HCEC 1CT (cell line): ENCODE measurements at regions not wholly inside any gene's neighbourhood (a gene's known extent, or its start where the extent isn't known, plus 50 kb on each side); places are given as distances from the start of the nearest gene placed in this dataset.

Experiments
- DNase-seq: peaks from one replicate; pipeline ENCODE4 v3.0.0-alpha.2; 2017

GRCh38 chr10:9615189-9615588, 1402.5 kb upstream of the CELF2 start:
- no peak for DNase-seq

GRCh38 chr10:9621216-9621615, 1396.5 kb upstream of the CELF2 start:
- peak; percentile 22 for DNase-seq

DNA sequence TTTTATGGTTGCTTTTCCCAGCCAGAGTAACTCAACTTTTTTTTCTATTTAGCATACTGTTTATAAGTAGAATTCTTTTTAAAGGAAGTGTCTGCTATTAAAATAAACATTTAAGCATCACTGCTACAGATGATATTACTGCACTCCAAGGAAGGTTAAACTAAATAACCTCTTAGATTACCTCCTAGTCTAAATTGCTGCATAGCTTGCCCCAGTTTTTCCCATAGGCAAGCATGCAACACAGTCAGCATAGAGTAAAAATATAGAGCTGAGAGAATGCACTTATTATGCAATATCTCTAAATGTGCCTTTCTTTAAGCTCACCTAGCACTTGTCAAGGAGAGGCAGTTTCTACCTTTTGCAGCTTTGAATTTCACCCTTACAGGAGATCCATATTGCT, 1392.4 kb upstream of the CELF2 start:
- DNase-seq = peak; percentile 33

DNA sequence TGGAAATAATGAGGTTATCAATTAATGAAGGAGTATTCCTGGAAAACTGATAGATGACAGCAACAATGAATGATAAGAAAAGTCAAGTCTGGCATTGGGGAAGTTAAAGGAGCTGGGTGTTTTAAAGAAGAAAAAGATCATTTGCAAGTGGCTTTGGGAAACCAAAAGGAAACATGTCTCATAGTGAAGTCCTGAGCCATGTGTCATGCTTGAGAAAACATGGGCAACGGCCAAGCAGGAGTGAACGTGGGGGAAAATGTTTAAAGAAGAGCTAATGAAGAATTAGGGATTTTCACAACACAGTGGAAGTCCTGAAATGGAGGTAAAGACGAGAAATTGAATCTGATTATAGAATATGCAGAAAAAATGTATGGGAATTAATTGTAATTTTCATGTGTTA, 1383.2 kb upstream of the CELF2 start:
- DNase-seq = peak; percentile 56

GRCh38 chr10:9635691-9636090, 1382.0 kb upstream of the CELF2 start:
- peak; percentile 57 for DNase-seq

GRCh38 chr10:9636216-9636615, 1381.5 kb upstream of the CELF2 start:
- no peak for DNase-seq

GRCh38 chr10:9643782-9644181, 1373.9 kb upstream of the CELF2 start:
- DNase-seq = no peak

GRCh38 chr10:9645404-9645803, 1372.3 kb upstream of the CELF2 start:
- DNase-seq = no peak

DNA sequence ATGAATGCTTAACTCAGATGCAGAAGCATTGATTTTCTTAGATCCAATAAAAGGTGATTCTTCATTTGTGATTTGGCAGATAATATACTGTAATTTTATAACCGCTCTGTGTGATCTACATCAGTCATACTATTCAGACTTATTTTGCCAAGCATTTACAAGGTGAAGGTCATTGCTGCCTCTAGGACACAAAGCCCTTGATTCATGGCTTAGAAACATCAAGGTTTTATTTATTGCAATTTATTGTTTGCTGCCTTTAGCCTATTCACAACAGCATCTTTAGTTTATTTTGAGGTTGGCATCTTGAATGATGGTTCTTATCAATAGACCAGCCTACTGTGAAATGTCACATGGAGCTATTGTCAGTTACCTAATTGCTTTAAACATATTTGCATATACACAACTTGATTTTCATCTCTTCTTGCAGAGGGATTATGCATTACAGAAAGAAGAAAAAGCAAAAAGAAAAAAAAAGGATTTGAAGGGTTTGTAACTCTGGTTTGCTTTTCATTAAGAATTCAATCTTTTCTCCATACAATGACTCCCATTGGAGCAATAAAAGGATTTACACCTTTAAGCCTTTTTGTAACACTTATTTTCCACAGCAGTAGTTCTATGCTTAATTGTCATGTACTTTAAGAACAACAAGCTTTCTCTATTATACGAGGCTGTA, 1371.6 kb upstream of the CELF2 start:
- no peak for DNase-seq

GRCh38 chr10:9654261-9654660, 1363.4 kb upstream of the CELF2 start:
- no peak for DNase-seq

DNA sequence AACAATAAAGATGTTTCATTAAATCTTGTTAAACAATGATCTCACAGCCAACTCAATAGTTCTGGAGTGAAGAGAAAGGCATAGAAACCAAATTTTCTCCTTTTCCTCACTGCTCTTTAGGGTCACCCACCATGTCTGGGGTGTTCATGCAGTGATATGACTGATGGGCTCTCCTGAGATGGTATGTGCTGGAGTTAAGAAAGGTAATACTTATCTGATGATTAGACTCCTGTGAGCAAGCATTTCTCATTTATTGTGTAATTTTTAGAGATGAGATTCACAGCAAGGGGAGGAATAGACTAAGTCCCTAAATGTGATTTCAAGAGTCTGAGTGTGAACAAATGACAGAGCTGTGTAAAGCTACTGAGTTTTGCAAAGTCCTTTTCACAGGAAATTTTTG, 1361.3 kb upstream of the CELF2 start:
- DNase-seq = no peak

DNA sequence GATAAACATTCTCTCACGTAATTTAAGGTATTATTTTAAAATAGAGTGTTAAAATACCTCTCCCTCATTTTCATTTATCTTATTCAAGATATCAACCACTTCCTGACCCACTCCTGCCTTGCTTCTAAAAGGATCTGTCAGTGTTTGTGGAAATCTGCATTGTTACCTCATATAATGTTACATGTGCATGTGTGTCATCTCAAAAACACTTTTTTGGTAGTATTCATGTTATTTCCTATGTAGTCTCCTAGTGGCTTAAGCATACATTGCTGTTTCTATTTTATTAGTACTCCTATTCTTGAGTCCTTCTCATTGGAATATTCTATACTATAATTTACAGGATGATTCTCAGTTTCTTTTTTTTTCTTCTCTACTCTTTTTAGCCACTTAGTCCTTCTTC, 1360.7 kb upstream of the CELF2 start:
- DNase-seq = no peak

DNA sequence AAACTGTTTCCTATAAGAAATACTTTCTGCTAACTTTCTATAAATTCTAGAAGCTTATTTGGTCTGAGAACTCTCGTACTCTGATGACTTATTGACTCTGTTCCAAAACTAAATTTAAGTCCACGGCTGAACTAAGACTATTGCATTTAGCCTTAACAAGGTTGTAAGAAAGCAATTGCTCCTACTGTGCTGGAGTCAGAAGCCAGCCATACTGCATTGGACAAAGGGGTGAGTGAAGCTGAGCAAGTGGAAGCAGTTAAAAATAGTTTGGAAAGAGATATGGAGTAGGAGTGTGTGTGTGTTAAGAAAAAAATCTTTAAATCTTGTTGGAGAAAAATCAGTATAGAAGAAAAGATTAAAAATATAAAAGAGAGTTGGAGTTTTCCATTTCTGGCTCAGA, 1360.1 kb upstream of the CELF2 start:
- DNase-seq = no peak

GRCh38 chr10:9668411-9668810, 1349.3 kb upstream of the CELF2 start:
- DNase-seq = no peak

GRCh38 chr10:9670911-9671310, 1346.8 kb upstream of the CELF2 start:
- no peak for DNase-seq

DNA sequence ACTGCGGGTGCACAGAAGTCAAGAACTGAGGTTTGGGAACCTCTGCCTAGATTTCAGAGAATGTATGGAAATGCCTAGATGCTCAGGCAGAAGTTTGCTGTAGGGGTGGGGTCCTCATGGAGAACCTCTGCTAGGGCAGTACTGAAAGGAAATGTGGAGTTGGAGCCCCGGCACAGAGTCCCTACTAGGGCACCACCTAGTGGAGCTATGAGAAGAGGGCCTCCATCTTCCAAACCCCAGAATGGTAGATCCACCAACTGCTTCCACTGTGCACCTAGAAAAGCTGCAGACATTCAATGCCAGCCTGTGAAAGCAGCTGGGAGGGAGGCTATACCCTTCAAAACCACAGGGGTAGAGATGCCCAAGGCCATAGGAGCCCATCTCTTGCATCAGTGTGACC, 1336.0 kb upstream of the CELF2 start:
- DNase-seq = no peak

DNA sequence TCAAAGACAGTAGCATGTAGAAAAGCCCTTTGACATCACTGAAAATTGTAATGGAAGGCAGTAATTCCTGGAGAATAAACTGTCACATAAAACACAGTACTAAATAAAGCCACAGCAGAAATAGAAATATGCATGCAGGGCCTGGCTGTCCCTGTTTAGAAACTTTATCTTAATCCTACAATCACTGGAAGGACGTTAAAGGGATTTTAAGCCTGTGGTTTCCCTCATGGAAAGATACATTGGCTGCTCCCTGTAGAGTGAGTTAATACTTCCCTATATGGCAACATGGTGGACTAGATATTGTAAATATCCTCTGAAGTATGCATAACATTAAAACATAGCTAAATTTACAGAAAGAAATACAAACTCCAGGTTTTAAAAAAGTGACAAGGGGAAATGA, 1334.9 kb upstream of the CELF2 start:
- no peak for DNase-seq

- DNase-seq = no peak
These were observed 1333.5 kb upstream of the CELF2 start for GRCh38 chr10:9684186-9684585.

GRCh38 chr10:9685596-9685995, 1332.1 kb upstream of the CELF2 start:
- no peak for DNase-seq

GRCh38 chr10:9688711-9689110, 1329.0 kb upstream of the CELF2 start:
- DNase-seq = no peak

DNA sequence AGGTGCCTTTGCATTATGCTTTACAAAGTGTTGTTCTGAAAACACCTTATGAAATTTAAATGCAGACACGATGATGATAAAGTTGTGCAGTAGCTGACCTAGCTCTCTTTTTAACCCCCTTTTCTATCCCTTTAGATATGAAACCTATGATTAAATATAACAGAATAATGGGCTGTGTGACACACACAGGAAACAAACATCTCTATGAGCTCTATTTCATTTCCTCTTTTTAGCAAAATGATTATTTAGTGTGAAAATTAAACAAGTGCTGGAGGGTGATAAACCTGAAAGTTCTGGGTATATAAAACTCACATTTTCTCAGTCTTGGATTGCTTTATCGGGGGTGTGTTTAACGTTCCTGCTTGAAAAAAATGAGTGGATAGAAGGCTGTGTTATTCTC, 1310.5 kb upstream of the CELF2 start:
- DNase-seq = no peak

DNA sequence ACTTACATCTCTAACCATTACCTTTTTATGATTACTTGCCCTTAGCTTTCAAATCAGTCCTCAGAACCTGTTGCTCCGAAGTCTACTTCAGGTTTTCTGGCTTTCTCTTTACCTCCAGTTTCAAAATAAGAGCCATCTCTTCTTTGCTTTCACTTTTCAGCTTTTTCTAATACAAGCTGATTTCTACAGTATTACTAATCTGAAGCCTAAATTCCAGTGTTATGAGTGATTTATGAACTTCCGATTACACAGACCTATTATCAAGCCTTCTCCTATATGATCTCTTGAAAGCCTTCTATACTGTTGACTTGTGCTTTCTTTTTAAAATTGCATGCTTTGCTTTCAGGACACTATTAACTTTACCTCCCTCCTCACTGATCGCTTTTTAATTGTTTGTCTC, 1307.8 kb upstream of the CELF2 start:
- peak; percentile 58 for DNase-seq

DNA sequence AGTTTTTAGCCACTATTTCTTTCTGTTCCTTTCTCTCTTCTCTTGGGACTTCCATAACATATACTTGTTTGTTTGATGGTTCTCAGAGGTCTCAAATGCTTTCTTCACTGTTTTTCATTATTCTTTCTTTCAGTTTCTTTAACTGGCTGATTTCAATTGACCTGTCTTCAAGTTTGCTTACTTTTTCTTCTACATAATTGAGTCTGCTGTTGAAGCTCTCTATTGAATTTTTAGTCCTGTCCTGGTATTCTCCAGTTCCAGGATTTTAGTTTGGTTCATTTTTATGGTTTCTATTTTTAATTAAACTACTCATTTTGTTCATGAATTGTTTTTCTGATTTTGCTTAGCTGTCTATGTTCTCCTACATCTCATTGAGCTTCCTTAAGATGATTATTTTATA, 1305.3 kb upstream of the CELF2 start:
- no peak for DNase-seq

- DNase-seq = no peak
These were observed 1298.4 kb upstream of the CELF2 start for GRCh38 chr10:9719246-9719645.

DNA sequence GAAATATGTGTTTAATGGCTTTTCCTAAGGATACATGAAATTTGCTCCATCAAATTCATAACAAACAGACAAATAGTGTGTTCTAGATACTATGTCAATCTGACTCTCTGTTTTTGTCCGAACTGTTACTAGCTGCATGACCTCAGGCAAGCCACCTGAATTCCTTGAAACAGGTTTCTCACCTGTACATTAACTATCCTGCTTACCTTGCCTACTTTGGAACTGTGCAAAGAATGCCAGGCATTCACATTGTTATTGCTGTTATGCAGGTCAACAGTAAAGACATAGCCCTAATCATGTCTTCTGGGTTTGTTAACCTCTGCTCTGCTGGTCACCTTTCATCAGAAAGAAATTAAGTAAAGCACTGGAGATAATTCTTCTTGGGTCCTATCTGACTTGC, 1283.9 kb upstream of the CELF2 start:
- no peak for DNase-seq

DNA sequence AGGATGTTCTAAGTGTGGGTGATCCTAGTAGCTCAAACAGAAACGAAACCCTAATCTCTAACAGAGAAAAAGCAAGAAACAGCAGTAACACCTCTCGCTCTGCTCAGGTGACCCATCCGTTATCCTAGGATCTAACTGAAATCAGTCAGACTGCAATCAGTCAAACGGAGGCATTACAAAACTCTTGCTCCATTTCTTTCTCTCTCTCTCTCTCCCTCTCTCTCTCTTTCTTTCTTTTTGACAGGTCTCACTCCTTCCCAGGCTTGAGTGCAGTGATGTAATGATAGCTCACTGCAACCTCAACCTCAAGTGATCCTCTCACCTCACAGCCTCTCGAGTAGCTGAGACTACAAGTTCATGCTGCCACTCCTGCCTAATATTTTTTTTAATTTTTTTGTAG, 1283.5 kb upstream of the CELF2 start:
- DNase-seq = no peak
